Stomach (tissue), 4 donors: ENCODE measurements at regions not wholly inside any gene's neighbourhood (a gene's known extent, or its start where the extent isn't known, plus 50 kb on each side); places are given as distances from the start of the nearest gene placed in this dataset.

Source experiments
- CTCF ChIP-seq, 7 experiments: fragments of 450-650 bp in 4 of 7; fragments of 200-600 bp in 3 of 7; sonication (generic) in 3 of 7; IDR thresholded peaks; one replicate each; pipeline ENCODE4 v1.5.1; 2016 to 2019; ENCODE audit warnings: antibody characterized with exemption in 7 of 7, control low read depth in 2 of 7, mild to moderate bottlenecking in 1 of 7
- EP300 ChIP-seq: sonication (generic); formaldehyde crosslinking; IDR thresholded peaks from one replicate; pipeline ENCODE4 v1.6.1; 2017; ENCODE audit warnings: antibody characterized with exemption
- POLR2AphosphoS5 ChIP-seq, 3 donors: sonication (generic); formaldehyde crosslinking; IDR thresholded peaks; one replicate each; pipeline ENCODE4 v1.6.1; 2016; ENCODE audit warnings: antibody characterized with exemption in 3 of 3

- TF ChIP-seq EP300 (no peak), CTCF (IDR thresholded peaks at IDR 0.05) (no peak), POLR2AphosphoS5 (IDR thresholded peaks at IDR 0.05) (no peak)
Measured at GRCh38 chr14:42731480-42731879, 1124.8 kb downstream of the LRFN5 start.
